ENCODE measurements at regions not wholly inside any gene's neighbourhood (a gene's known extent, or its start where the extent isn't known, plus 50 kb on each side); places are given as distances from the start of the nearest gene placed in this dataset.

DNA sequence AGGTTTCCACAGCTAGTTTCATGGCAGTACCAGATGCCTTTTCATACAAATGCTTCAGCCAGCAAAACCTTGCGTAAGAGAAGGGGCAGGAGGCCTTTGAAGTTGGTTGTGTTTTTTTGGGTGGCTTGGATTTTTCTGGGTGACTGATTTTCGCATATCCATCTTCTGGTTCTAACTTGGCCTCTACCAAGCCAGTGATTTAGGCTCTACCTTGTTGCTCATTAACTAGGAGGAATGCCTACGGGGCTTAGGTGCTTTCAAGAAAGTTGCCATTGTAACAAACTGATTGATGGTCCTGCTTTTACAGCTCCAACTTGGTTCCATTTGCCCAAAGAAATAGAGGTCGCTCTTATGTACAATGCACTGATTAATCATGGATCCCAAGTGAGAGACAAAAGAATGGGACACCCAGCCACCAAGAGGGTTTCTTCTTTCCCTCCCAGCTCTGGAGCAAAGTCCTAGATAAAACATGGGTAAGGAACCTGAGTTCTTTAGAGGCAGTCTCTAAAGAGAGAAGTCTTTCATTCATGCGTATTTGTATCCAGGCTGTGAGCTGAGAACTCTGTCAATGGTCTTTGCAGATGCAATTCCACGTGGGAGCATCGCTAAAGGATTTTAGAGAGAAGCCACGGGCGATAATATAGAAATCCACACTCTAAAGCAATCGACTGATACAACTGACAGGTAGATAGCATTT lies 92.1 kb upstream of the FGFR2 start:
- TF ChIP-seq, protein P1, sequence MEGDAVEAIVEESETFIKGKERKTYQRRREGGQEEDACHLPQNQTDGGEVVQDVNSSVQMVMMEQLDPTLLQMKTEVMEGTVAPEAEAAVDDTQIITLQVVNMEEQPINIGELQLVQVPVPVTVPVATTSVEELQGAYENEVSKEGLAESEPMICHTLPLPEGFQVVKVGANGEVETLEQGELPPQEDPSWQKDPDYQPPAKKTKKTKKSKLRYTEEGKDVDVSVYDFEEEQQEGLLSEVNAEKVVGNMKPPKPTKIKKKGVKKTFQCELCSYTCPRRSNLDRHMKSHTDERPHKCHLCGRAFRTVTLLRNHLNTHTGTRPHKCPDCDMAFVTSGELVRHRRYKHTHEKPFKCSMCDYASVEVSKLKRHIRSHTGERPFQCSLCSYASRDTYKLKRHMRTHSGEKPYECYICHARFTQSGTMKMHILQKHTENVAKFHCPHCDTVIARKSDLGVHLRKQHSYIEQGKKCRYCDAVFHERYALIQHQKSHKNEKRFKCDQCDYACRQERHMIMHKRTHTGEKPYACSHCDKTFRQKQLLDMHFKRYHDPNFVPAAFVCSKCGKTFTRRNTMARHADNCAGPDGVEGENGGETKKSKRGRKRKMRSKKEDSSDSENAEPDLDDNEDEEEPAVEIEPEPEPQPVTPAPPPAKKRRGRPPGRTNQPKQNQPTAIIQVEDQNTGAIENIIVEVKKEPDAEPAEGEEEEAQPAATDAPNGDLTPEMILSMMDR (IDR thresholded peaks at IDR 0.05; ENCODE audit: low read depth, low read length, missing control alignments), result no peak
- no peak for DNase-seq (ENCODE audit: extremely low read depth, low read depth)
- H3K4me3 ChIP-seq (replicated peaks; ENCODE audit: low read depth, low read length), result no peak overlapping the region

DNA sequence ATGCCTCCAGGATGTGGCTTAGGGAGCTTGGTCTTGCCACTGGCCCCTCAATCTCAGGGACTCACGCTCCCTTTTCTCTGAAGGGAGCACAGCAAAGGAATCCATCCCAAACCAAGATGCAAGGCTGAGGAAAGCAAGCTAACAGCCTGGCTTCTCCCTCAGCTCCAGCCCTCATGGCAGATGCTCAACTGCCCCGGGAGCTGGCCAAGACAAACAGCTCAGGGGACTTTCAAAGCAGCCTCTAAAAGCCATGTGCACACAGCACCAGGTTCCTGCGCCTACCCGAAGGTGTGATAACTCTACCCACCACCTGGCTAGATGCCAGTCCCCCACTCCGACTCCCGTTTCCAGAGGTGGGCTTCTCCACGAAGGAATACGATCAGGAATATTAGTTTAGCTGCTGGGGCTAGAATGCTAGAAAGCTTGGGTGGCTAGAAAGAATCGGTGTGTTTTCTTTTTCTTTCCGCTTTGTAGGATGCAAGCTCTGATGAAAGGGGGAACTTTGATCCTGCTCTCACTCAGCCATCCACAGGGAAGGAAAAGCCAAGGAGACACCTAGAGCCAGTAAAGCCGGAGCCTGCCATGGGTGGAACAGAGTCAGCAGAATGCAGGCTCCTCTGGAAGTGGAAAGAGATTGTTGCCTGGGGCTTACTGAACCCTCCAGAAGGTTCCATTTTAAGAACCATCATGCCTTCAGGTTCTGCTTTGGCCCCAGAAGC lies 89.0 kb upstream of the FGFR2 start:
- TF ChIP-seq, protein P1 (IDR thresholded peaks at IDR 0.05; ENCODE audit: low read depth, low read length, missing control alignments), result no peak
- DNase-seq (ENCODE audit: extremely low read depth, low read depth), result no peak
- no peak overlapping the region for H3K4me3 ChIP-seq (replicated peaks; ENCODE audit: low read depth, low read length)

DNA sequence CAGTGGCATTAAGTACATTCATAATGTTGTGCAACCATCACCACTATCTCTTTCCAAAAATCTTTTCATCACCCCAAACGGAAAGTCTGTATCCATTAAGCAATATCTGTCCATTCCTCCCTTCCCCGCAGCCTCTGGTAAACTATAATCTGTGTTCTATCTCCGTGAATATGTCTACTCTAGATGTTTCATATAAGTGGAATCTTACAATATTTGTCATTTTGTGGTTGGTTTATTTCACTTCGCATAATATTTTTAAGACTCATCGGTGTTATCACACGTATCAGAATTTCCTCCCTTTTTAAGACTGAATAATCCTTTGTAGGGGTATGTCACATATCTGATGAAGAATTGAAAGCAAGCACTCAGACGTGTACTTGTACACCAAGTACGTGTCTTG lies 86.0 kb upstream of the FGFR2 start:
- TF ChIP-seq, protein P1 (IDR thresholded peaks at IDR 0.05; ENCODE audit: low read depth, low read length, missing control alignments), result no peak
- no peak for DNase-seq (ENCODE audit: extremely low read depth, low read depth)
- H3K4me3 ChIP-seq (replicated peaks; ENCODE audit: low read depth, low read length), result no peak overlapping the region

DNA sequence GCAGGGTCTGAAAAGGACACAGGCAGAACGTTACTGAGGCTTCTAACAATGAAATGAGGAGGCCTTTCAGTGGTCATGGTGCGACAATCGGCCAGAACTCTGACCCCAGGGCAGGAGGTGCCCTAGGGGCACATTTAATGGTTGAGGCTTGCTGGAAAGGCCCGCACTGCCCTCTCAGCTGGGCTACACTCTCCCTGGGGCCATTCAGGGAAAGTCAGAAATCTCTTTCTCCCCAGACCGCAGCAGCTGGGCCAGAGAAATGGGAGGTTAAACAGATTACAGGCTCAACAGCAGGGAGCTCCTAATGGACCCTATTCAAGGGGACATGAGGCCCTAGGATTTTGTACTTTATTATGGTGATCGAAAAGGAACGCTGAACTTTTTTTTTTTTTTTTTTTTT lies 85.6 kb upstream of the FGFR2 start:
- TF ChIP-seq, protein P1 (IDR thresholded peaks at IDR 0.05; ENCODE audit: low read depth, low read length, missing control alignments), result no peak
- no peak for DNase-seq (ENCODE audit: extremely low read depth, low read depth)
- H3K4me3 ChIP-seq (replicated peaks; ENCODE audit: low read depth, low read length), result no peak overlapping the region

DNA sequence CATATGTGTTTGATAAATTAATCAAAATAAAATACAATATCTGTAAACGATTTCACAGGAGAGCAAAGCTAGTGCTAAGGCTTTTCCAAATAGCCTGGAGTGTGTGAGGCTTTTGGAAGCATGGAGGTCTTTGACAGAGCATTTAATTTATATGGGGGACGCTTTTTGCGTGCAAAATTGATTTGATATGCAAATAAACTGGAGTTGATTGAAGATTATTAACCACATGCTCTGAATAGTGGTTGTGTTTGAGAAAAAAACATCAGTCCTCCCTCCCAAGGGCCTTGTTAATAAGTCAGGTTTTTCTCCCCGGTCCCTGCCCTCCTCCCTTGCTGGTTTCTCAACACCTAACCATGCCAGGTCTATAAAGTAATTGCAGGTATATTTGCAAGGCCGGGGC lies 85.1 kb upstream of the FGFR2 start:
- no peak overlapping the region for H3K4me3 ChIP-seq (replicated peaks; ENCODE audit: low read depth, low read length)
- no peak for DNase-seq (ENCODE audit: extremely low read depth, low read depth)
- TF ChIP-seq, protein P1 (IDR thresholded peaks at IDR 0.05; ENCODE audit: low read depth, low read length, missing control alignments), result no peak

DNA sequence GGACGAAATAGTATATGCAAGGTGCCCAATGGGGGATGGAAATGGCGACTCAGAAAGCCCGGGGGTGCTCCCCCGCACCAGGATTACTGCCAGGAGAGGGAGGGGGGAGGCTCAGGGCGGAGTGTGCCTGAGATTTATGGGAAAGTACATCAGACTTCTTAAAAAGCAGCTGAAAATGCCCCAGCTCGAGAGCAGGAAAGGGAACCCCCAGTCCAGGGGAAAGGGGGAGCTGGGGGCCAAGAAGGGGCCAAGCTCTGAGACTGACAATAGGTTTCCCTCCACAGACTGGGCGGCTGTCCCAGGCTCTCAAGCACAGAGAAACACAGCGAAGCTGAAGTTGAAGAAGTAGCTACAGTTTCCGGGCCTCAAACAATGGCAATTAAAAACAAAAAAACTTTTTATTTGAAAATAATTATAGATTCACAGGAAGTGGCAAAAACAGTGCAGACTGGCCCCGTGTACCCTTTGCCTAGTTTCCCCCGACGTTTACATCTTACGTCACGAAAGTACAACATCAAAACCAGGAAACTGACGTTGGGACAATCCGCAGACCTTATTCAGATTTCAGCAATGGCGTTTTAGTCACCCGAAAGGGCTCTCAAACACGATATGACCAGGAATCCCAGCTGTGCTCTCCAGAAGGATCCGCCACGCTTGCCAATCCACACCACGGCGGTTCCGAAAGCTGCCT lies 83.9 kb upstream of the FGFR2 start:
- no peak overlapping the region for H3K4me3 ChIP-seq (replicated peaks; ENCODE audit: low read depth, low read length)
- no peak for DNase-seq (ENCODE audit: extremely low read depth, low read depth)
- TF ChIP-seq, protein P1 (IDR thresholded peaks at IDR 0.05; ENCODE audit: low read depth, low read length, missing control alignments), result no peak

Data from HFF-Myc (cell line).